ENCODE measurements at regions not wholly inside any gene's neighbourhood (a gene's known extent, or its start where the extent isn't known, plus 50 kb on each side); places are given as distances from the start of the nearest gene placed in this dataset.
"Not testable (repeated sequence)": the region's sequence is repeated elsewhere in the genome, so short reads cannot be mapped to it uniquely, and the experiment has no call there.

DNA sequence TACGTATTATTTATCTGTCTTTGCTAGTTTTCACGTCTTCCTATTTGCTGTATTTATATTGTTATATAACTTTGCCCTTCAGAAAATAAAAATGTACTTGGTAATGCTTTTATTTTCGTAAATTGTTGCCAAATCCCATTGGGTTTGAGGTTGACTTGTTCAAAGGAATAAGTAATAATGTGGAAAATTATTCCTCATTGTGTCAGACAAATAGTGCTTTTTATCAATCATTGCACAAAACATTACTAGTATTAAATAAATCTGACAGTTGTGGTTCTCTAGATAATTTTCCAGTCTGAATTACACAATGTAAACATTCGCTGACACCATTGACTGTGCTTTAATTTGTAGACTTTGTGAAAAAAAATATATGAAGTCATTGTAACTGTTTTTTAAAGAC, 798.3 kb upstream of the TMEFF2 start:
- DNase-seq (ENCODE audit: low read depth in 2 of 3, low spot score in 2 of 3), result no peak

DNA sequence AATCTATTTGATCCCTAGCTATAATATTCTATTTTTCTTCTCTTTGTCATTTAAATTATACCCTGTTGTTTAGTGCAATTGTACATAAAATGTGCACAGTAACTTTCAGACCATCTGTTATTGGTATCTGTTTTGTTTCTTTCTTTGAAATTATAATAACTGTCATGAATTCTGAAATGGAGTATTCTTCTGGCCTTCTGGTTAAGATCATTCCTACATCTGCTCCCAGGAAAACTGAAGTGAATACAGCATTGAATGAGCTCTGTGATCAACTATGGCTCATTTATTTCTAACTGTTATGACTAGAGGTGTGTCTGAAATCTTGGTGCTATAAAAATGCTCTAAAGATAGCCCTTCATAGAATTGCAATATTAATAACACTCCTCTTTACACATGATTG, 788.4 kb upstream of the TMEFF2 start:
- no peak for DNase-seq (ENCODE audit: low read depth in 2 of 3, low spot score in 2 of 3)

DNA sequence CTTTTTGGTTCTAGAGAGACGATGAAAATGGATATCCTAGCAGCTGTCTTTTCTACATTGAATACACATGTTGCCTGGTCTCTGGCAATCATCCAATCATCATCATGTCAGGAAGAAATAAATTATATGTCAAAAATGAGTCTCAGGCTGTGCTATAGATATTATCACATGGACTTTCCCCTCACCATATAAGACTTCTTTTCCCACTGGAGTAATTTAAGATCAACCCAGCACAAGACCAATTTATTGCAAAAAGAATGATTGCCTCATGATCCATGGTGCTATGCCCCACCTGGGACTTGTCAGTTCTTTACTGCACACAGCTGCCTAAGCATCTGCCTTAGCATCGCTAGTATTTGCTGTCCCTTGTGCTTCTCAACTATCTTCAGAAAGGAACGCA, 783.7 kb upstream of the TMEFF2 start:
- no peak for DNase-seq (ENCODE audit: low read depth in 2 of 3, low spot score in 2 of 3)

DNA sequence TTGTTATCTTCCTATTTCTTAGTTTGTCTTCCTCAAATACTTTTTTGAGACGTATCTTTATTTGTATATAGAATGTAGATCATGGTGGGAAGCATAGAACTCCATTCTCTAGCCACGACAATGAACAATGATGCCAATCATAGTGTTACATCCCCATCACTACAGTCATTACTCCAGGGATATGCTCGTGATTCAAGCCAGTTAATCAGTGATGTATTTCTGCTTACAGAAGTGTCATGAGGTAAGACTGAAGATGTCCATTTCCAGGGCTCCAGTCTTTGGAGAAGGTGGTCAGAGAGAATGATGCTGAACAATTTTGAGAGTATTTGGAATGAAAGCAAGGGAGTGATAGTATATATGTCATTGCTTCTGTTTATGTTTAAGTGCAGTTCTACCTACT, 777.2 kb upstream of the TMEFF2 start:
- DNase-seq (ENCODE audit: low read depth in 2 of 3, low spot score in 2 of 3), result no peak

DNA sequence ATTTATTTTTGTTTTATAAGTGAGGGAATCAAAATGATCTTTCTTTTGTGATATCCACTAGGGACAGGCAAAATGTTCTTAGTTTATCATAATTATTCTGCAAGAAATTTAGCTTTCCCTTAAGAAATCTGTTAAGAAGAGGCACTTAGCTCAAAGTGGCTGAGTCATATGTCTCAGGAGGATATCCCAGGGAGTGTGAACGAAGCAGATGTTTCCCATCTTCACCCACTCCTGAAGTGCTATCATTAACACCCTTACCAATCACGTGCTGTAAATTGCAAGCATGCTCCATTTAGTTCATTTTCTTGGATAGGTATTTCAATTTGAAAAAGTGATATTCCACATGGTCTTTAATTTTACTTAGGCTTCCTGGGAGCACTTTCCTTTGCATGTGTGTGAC, 774.3 kb upstream of the TMEFF2 start:
- DNase-seq (ENCODE audit: low read depth in 2 of 3, low spot score in 2 of 3), result no peak

DNA sequence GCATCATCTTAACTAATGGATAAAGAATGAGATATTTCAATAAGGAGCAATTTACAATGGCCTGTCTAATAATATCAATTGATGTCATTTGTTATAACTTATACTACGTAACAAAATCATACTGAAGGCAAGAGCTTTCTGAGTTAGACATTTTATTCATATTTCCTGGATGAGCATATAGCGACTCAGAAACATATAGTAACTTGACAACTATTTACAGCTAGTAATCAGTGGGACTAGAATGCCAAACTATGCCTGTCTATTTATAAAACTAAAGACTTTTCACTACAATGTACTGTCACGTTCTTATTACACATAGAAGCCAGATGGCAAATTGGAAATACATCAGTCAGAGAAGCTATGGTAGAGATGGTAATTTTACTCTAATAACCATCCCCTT, 766.2 kb upstream of the TMEFF2 start:
- DNase-seq (ENCODE audit: low read depth in 2 of 3, low spot score in 2 of 3), result no peak

DNA sequence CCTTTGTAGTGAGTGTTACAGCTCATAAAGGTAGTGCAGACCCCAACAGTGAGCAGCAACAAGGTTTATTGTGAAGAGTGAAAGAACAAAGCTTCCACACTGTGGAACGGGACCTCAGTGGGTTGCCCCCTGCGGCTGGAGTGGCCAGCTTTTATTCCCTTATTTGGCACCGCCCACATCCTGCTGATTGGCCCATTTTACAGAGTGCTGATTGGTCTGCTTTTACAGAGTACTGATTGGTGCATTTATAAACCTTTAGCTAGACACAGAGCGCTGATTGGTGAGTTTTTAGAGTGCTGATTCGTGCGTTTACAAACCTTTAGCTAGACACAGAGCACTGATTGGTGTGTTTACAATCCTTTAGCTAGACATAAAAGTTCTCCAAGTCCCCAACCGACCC, 763.9 kb upstream of the TMEFF2 start:
- not testable (repeated sequence) for DNase-seq (ENCODE audit: low read depth in 2 of 3, low spot score in 2 of 3)

DNA sequence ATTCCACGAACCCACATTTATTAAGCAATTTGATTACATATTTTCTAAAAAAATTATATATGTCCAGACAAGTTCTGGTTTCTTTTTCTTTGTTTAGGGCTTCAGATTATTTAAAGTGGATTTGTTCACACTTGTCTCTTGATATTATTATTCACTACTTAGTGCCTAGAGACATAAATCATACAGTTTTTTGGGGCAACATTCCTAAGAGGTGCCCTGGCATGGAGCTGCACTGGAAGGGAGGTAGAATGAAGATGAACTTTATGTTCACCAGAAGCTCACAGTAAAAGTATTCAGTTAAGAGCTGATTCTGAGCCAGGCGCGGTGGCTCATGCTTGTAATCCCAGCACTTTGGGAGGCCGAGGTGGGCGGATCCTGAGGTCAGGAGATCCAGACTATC, 762.7 kb upstream of the TMEFF2 start:
- DNase-seq (ENCODE audit: low read depth in 2 of 3, low spot score in 2 of 3), result no peak

DNA sequence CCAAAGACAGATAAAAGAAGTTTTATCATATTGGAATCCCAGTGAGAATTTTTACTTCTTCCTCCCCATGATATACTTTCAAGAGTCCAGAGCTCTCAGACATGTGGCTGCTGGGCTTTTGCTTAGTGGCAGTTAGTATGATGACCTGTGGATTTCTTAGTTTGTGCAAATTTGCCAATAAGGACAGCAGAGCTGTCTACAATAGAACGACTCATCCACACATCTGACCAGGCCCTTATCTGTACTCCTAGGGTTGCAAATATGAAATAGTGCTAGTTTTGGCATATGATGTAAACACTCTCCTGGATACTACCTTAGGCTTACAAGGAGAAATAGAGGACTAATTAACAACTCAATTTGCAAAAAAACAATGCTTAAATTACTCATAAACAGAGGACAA, 758.4 kb upstream of the TMEFF2 start:
- DNase-seq (ENCODE audit: low read depth in 2 of 3, low spot score in 2 of 3), result no peak

DNA sequence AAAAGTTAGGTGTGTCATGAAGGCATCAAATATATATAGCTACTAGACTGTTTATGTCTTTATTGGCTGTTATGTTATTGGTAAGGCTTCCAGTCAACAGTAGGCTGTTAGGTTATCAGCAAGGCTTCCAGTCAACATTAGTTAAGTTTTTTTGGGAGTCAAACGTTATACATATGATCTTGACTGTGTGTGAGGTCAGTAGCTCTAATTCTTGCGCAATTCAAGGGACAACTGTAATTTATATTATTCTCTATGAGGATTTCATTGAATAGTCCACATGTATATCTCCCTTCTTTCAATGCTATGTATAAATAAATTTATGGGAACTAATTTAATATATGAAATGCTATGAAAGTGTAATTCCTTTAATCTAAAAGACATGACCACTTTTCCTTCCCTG, 757.5 kb upstream of the TMEFF2 start:
- DNase-seq (ENCODE audit: low read depth in 2 of 3, low spot score in 2 of 3), result no peak

DNA sequence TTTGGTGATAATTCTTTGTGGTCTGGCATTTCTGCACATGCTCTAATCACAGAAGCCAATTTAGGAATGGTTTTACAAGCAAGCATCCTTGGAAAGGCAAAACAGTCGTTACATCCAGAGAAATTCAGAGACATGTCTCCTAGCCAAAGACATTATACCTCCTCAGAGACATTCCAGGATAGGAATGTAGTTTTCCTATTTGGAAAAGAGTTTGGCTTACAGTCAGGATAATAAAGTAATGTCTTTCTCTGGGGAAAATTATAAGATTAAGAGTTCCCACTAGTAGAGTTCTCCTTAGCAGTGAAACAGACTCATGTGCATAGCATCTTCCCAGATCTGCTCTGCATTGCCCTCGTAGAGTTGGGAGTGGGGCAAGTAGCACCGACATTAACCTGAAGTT, 753.6 kb upstream of the TMEFF2 start:
- no peak for DNase-seq (ENCODE audit: low read depth in 2 of 3, low spot score in 2 of 3)

DNA sequence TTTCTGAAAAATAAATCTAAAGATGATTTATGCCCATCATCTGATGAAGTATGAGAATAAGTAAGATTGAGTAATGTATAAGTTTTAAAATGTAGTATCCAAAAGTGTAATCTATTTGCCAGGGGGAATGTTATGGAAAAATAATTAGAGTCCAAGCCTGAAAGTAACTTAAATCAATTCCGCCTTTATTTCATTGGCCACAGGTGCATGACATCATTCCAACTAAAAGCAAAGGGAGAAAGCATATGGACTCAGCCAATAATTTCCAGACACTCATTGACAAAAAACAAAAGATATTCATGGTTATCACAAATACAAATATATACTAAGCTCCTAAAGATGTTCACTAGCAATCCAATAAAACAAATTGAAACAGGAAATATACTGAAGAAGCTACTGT, 752.6 kb upstream of the TMEFF2 start:
- no peak for DNase-seq (ENCODE audit: low read depth in 2 of 3, low spot score in 2 of 3)

DNA sequence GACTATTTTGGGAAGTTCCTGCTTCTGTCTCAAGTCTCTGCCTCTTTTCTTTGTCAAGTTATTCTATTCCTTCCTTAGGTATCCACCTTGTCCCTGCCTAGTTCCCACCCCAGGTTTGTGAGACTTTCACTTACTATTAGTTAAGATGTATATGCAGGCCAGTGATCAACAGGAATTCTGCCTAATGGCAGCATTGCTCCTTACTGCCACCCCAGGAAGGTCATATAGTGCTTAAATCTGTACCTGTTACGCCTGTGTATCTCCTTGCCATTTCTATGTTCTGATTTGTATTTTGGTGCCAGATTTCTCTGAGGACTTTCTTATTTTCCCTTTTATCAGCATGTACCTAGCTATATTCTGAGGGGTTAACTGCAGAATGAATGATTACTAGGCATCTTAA, 746.0 kb upstream of the TMEFF2 start:
- DNase-seq (ENCODE audit: low read depth in 2 of 3, low spot score in 2 of 3), result no peak

DNA sequence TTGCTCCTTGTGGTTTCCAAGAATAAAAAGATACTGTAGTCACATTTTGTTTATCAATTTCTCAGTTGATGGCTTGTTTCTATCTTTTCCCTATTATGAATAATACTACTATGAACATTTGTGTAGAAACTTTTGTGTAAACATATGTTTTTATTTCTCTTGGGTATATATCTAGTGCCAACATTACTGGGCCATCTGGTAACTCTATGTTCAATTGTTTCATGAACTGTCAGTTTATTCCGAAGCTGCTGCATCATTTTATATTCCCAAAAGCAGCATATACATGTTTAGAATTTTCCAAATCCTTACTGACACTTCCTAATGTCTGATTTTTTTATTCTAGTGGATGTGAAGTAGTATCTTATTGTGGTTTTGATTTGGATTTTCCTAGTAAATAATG, 737.6 kb upstream of the TMEFF2 start:
- DNase-seq (ENCODE audit: low read depth in 2 of 3, low spot score in 2 of 3), result no peak

DNA sequence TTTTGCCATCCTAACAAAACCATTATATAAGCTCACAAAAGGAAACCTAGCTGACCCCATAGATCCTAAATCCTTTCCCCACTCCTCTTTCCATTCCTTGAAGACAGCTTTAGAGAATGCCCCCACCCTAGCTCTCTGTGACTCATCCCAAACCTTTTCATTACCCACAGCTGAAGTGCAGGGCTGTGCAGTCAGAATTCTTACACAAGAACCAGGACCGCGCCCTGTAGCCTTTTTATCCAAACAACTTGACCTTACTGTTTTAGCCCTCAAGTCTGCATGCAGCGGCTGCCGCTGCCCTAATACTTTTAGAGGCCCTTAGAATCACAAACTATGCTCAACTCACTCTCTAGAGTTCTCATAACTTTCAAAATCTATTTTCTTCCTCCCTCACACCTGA, 726.9 kb upstream of the TMEFF2 start:
- not testable (repeated sequence) for DNase-seq (ENCODE audit: low read depth in 2 of 3, low spot score in 2 of 3)

DNA sequence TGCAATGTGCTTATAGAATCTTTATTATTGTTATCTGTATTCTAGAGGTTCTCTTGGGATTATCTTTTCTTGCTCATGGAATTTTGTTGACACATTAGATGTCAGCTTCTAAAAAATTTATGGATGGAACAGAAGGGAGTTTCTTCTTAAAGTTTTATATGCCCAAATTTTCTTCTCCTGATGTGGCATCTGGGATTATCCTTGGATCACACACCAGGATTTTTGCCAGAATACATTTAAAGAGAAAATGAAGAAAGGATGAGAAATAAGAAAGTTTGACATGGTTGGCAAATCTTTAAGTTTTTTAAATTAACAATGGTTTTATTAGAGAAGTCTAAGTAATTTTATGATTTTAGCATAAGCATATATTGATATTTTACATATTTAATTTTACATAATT, 706.7 kb upstream of the TMEFF2 start:
- DNase-seq (ENCODE audit: low read depth in 2 of 3, low spot score in 2 of 3), result no peak

DNA sequence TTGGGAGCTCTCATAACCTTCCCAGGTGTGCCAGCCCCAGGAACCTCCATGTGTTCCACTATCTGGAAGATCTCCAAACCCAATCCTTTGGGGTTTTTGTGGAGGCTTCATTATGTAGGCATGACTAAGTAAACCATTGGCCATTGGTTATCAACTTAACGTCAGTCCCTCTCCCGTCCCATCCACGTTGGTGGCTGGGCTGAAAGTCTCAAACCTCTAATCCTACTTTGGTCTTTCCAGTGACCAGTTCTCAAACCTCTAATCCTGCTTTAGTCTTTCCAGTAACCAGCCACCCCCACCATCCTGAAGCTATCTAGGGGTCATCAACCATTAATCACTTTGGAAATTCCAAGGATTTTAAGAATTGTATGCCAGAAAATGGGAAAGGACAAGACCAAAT, 704.7 kb upstream of the TMEFF2 start:
- no peak for DNase-seq (ENCODE audit: low read depth in 2 of 3, low spot score in 2 of 3)

DNA sequence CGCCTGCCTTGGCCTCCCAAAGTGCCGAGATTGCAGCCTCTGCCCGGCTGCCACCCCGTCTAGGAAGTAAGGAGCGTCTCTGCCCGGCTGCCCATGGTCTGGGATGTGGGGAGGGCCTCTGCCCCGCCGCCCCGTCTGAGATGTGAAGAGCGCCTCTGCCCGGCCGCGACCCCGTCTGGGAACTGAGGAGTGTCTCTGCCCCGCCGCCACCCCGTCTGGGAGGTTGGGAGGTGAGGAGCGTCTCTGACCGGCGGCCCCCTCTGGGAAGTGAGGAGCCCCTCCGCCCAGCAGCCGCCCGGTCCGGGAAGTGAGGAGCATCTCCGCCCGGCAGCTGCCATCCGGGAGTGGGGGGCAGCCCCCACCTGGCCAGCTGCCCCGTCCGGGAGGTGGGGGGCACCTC, 699.2 kb upstream of the TMEFF2 start:
- DNase-seq (ENCODE audit: low read depth in 2 of 3, low spot score in 2 of 3), result not testable (repeated sequence)

DNA sequence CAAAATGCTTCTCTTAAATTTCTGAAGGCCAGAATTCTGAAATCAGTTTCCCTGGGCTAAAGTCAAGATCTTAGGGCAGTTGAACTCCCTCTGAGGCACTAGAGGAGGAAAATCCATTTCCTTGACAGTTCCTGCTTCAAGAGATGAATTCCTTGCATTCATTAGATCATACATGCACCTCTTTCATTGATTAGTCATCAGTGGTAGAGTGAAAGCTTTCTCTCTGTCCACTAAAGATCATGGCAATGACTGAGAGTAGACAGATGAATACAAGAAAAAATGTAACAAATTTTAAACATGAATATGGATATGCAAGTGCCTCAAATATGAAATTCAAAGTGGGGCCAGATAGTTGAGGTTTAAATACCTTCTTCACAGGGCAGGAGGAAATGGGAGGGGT, 693.4 kb upstream of the TMEFF2 start:
- no peak for DNase-seq (ENCODE audit: low read depth in 2 of 3, low spot score in 2 of 3)

DNA sequence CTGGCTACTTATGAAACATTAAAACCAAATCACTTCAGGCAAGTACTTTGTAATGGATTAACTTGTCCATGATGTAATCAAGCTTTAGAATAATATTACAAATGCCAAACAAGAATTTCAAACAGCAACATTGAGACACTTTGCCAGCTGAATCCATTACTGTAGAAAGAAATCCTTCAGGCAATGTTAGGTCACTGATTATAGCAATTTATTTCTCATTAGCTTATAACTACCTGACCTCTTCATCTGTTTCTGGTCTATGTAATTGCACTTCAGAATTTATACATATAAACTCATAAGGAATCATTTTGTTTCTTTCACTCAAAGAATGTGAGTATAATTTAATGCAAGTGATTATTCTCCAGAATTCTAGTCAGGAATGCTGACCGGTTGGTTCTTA, 692.6 kb upstream of the TMEFF2 start:
- no peak for DNase-seq (ENCODE audit: low read depth in 2 of 3, low spot score in 2 of 3)

DNA sequence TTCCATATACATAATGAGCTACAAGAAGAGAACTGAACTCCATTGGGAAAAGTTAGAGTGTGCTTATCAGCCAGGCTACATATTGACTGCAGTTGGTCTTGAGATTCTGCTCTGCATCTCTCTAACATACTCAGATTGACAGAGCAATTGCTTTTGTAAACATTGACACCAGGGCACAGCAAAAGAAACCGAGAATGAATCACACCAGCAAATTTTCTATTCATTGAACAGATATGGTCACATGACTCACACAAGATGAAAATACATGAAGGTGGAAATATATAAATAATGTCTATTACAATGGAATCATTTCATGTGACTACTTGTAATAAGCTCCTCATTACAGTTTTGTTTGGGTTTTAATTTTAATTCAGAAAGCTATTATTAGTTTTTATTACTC, 691.9 kb upstream of the TMEFF2 start:
- DNase-seq (ENCODE audit: low read depth in 2 of 3, low spot score in 2 of 3), result no peak

DNA sequence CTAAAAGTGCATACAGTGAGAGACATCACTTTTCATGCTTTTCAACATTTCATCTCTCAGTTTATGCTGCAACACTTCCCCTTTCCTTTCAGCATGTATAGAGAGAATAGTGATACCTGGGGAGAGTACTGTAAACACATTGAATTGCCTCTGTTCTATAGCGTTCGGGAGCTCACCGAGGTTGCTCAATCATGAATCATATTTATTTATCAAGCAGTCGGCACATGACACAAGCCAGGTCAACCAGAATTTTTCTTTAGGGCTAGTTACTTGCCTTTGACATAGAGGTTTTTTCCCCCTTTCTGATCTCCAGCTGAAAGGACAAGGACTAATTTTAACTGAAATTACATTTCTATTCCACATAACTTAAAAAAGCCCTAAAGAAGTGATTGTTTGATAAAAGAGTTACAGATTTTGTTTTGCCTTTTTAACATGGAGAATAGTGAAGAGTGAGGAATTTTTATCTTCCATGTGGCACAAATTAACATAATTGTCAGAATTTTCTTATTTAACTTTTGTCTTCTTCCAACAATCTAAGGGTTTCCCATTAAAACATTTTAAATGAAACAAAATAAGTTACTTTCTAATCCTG, 690.9 kb upstream of the TMEFF2 start:
- DNase-seq (ENCODE audit: low read depth in 2 of 3, low spot score in 2 of 3), result no peak

DNA sequence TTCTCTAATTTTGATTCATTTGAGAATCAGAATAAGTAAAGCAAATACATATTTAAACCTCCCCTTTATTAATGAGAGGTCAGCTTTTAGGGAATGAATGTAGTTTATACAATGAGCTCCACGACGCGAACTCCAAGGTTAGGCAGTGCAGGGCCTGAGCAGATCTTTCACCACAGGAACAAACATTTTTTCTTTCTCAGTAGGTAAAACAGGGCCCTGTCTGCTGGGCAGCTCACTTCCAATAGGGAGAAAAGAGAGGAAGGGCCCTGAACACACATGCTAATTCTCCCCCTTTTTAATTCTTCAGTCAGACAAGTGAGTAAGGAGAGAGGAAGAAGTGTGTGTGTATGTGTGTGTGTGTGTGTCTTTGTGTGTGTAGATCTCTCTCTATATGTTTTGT, 682.4 kb upstream of the TMEFF2 start:
- DNase-seq (ENCODE audit: low read depth in 2 of 3, low spot score in 2 of 3), result no peak

DNA sequence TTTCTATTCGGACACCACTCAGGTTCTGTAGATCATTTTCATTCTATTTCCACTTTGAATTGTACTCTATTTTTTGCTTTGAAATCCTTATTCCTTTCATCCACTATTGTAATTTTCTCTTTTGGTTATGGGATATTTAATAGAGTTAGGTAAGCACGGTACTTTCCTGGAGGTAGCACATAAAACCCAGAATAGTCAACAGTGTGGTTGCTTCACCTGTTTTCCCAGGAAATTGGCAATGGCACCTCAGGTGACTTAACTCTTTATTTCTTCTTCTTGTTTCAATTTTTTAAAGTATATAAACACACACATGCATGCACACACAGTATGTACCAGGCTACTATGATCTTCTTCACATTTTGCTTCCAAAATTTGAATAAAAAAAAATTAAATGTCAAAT, 682.0 kb upstream of the TMEFF2 start:
- DNase-seq (ENCODE audit: low read depth in 2 of 3, low spot score in 2 of 3), result no peak
